GM21390 (cell line): ENCODE measurements at regions not wholly inside any gene's neighbourhood (a gene's known extent, or its start where the extent isn't known, plus 50 kb on each side); places are given as distances from the start of the nearest gene placed in this dataset.

Source experiments
- ATAC-seq: cut with Tn5 transposase; IDR thresholded peaks from one replicate; pipeline ENCODE4 v1.9.1; 2021; ENCODE audit not compliant: unreplicated experiment

DNA sequence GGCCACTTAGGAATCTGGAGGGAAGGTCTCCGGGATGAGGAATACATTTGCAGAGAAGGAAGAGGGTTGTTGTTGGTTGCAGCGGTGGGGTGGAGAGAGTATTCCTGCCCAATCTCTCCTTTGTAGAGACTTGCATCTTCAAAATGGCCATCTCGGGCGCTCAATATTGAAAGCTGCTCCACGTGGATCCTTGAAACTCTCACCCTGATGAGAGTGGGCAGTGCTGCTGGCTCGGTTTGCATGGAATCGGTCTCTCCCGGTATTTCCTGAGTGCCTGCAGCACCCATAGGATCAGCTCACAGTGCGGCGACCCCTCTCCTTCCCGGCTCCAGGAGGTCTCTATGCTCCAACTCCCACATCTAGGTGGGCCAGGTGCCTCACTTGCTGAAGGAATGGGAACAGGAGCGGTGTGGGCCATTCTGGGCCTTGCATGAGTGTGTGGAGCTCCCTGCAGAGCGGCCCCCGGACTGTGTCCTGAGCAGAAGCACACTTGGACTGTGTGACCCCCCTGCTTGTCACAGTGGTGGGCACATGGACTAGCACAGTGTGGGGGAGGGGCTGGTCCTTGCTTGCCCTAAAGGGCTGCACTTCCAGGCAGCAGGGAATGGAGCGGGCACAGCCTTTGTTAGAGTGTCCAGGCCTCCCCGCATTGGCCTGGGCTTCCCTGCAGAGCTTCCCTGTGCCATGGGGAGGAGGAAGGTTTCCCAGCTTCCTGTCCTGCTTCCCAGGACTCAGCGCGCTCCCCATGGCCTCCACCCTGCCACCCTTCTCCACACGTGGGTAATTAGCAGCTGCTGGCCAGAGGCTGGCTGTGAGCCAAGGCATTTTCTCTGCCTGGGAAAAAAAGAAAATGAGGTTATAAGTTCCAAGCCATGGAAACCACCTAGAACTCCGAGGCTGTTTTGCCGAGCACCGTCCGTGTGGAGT, 139.3 kb downstream of the IRF8 start:
- no peak for ATAC-seq

DNA sequence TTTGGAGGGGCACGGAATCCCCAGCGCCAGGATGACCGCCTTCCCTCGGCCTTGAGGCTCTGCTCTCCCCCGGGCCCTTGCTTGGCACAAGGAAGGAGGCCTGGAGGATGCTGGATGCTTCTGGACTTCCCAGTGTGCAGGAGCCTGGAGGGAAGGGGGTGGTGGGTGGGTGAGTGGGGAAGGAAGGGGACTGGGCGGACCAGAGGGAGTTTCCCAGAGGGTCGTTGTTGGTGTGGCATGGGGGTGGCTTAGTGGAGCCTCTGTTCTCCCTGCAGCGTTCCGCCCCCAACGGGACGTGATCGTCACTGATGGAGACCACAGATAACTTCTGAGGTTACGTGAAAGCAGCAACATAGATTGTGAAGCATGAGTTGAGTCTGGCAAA, 140.0 kb downstream of the IRF8 start:
- ATAC-seq: no peak

DNA sequence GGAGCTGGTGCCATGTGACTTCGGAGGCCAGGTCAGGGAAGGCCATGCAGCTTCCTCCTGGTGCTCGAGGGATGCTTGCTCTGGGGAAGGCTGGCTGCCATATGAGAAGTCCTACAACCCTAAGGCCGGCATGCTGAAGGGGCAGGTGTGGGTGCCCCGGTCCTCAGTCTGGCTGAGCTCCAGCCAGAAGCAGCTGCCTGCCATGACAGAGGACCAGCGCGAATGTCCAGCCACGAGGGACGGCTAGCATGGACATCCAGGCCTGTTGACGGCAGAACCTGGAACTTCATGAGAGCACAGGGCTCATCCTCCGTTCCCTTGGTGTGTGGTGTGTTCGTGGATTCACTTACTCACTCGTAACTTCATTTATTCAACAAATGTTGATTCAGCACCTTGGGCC, 140.6 kb downstream of the IRF8 start:
- no peak for ATAC-seq

DNA sequence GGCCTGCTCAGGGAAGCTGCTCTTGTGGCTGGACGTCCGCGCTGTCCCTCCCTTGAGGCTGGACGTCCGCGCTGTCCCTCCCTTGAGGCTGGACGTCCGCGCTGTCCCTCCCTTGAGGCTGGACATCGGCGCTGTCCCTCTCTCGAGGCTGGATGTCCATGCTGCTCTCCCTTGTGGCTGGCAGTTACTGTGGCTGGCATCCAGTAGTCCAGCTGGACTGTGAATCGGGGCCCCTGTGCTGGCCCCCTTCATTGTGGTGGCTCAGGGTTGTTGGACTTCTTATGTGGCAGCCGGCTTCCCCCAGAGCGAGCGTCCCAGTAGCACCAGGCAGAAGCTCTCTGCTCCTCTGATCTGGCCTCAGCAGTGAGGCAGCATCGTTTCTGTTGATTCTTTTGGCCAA, 141.5 kb downstream of the IRF8 start:
- ATAC-seq: no peak

DNA sequence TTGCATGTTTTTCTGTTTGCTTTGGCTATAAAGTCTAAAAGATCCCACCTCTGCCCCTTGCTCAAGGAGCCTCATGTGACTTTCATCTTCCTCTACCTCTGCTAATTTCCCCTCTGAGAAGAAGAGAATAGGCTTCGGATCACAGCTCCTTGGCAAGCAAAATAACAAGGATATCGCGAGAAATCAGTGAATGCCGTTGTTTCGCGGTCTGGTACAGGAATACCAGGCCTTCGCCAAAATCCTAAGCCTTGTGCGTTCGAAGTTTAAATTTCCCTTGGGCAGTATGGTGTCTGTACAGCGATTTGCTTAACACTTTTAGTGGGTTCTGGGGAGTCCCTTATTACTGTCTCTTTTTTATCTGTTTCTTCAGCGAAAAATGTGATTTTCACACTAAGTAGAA, 142.3 kb downstream of the IRF8 start:
- ATAC-seq: no peak

DNA sequence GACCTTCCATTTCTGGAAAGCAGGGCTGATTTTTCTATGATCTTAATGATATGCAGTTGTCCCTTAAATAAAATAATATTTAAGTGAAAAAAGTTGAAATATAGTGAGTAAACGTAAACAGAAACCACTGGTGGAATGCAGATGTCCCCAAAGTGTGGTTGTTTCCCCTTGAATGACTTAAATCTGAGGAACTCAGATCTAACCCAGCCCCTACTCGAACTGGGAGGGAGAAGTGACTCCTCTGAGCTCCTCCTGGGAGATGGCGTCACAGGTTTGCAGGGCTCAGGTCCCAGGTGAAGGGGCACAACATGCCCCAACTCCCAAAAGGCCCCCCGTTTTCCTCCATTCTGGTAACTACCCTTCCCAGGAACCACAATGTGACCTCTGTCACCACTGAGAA, 142.8 kb downstream of the IRF8 start:
- no peak for ATAC-seq

DNA sequence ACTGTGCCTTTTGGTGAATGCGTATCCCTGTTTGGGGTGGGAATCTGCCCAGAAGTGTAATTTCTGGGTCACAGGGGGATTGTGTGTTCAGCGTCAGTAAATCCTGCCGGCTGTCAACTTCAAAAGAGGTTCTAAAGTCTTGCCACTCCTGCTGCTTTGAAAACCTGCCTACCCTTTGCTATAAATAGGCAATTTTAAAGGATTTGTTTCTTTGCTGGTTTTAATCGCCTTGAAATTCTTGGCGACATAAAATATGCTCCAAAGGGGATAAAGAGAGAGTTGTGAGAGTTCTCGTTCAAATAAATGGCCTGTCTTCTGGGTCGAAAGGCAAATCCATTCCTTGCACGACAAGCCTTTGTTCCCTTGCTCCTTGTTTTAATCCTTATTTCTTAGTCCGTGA, 143.4 kb downstream of the IRF8 start:
- no peak for ATAC-seq

DNA sequence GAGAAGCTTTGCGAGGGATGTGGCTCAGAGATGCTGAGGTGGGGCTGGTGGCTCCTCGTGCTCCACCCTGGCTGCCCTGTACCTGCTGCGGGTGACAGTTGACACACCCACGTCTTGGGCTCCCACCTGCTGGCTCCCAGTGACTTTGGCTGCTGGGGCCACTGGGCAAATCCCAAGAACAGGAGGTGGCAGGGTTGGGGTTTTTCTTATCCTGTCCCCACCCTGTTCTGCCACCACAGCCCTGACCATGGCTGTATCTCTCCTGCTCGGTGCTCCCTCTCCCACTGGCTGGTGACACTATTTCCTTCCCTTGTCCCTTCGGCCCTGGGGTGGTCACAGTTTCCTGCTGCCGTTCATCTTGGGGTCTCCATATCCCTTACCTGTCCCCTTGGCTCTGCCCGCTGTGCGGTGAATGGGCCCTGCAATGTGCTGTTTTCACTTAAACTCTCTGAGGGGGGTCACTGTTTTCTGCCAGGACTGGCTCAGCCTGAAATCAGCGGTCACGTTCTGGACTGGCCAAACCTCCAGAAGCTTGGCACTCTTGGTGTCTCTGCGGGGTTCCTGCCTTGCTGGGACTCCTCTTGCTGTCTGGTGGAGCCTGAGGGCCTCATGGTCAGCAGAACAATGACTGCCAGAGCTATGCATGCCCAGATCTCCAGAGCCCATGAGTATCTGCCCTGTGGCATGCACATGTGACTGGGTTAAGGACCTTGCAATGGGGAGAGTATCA, 144.2 kb downstream of the IRF8 start:
- no peak for ATAC-seq

DNA sequence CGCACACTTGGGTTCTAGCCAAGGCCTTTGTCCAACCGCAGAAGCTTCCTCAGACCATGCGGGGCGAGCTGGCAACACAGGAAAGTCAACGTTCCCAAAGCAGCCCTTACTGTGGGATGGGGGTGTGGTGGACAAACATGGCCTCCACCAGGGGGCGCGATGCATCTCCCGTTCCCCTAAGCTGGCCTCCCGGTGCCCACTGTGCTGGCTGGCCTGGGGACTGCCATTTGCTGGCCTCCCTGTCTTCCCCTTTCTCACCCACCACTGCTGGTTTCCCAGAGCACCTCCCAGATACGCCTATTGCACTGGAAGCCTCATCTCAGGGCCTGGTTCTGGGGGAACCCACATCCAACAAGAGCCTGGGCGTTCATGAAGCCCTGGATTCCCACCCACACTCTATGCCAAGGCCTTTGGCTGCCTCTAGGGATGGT, 145.3 kb downstream of the IRF8 start:
- ATAC-seq: no peak

DNA sequence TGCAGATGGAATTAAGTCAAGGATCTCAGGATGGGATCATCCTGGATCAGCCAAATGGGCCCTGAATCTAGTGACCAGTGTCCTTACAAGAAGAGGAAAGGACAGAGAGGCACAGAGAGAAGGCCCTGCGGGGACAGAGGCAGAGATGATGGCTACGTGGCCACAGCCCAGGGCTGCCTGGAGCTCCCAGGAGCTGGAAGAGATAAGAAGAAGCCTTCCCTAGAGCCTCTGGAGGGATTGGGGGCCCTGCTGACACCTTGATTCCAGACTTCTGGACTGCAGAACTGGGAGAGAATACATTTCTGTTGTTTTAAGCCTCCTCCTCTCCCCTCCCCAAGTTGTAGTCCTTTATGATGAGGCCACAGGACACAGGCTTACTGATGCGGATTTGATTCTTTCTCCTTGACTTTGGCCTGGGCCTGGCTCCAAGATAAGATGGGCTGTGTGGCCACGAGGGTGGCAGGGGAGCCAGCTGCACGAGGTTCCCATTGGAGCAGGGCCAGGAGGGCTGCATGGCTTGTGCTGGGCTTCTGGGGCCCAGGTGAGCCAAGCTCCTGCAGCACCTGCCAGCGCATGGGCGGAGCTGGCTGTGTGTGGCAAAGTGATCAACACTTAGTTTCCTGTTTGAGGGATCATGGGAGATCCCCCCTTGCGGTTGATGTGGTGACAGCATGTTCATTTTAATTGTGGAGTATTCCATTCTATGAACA, 146.1 kb downstream of the IRF8 start:
- ATAC-seq: no peak

DNA sequence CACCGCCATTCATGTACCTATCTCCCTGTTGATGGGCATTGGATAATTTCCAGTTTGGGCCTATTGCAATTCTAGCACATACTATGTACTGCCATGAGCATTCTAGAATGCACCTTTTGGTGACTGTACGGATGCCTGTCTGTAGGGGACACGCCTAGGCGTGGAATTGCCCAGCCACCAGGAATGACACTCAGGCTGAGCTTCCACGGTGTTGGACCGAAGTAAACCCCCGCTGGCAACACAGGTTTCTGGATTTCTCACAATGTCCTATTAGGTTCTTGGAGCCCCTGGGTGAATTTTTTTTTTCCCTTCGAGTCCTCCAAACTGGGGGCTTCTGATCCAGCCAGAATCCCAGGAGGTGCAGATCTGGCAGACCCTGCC, 146.6 kb downstream of the IRF8 start:
- ATAC-seq: no peak

DNA sequence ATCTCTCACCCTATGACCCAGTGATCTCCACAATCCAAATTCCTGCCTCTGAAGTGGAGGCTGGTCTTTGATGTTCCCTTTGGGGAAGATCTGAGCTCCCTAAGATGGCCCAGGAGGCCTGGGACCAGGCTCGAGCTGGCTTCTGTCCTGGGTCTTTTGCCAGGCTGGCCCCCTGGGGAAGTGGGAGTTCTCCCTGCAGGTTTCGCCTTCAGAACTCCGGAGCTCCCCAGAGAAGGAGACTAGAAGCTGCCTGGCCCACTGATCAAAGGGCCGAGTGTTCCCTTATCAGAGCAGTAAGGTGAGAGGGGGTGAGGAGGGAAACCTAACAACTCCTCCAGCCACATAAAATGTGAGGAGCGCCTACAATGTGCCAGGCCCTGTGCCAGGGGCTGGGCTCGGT, 147.1 kb downstream of the IRF8 start:
- no peak for ATAC-seq

DNA sequence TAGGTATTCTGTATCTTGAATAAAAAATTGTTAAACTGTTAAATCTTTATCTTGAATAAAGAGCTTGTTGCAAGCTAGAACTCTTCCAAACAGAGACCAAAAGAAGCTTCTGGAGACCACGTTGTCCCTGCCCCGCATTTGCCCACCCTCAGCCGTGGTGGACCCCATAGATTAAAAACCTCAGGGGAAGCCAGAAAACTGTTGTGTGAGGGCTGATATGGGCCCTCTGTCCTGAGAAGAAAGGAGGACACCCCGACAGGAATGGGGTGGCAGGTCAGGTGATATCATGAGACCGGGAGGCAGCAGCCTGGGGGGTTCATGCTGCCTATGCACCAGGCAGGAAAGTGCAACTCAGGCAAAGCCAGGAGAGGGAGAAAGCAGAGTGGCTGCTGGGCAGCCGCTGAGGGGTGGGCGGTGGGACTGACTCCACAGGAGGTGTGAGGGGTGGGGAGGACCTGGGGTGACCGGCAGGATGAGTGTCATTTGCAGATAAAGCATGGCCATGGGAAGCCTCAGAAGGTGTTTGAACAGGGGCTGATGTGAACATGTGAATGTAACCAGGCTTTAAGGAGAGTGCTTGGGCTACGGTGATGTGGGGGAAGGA, 147.8 kb downstream of the IRF8 start:
- no peak for ATAC-seq

DNA sequence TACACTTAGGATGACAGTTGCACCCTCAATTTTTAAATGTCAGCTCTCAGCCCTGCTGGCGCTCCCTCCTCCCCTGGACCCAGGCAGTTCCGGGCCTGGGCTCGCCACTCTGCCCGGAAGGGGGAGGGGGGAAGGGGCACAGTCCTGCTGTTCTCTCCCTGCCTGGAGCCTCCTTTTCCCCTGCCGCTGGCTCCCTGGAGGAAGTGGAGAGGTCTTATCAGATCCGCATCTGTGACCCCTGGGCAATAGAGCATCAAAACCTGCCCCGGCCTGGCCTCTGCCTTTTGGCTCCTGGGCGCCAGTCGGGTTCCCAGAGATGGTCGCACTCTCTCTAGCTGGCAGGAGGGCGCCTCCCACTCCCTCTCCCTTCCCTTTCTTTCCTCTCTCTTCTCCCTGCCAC, 149.3 kb downstream of the IRF8 start:
- ATAC-seq: no peak

DNA sequence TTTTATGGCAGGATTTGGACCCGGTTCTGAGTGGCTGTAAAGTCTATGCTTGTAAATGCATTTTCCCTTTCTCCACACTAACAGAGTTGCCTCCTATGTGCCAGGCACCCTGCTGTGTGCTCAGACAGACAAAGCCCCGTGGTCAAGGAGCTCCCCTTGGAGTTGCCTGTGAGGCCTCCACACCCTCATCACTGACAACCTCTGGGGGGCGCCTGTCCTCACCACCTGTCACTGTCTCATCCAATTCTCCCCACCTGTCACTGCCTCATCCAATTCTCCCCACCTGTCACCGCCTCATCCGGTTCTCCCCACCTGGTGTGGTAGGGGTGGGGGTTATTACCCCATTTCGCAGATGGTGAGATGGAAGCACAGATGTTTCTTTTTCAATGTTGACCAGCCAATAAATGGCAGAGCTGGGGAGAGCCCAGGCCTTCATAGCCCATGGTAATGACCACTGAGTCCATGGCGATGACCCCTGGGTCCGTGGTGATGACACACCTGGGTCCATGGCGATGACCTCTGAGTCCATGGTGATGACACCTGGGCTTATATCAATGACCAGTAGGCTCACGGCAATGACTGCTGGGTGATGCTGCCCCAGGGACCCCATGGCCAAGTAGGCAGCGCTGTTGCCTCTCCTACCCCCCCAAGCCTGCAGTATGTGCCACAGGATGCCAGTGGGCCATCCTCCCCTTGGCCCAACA, 150.1 kb downstream of the IRF8 start:
- no peak for ATAC-seq

DNA sequence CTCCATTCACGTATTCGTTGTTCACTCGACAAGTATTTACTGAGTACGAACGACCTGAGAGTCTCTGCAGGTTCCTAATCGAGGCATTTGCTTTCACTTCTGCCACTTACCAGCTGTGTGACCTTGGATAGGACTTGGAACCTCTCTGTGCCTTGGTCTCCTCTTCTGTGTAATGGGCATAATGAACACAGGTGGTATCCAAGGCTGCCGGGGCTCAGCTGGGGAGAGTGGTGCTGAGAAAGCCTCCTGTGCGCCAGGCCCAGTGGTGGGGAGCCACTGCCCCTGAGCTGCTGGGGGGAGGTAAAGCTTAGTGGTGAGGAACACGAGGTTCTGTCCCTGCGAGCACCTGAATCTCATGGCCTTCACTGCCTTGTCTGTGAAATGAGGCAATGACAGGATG, 150.7 kb downstream of the IRF8 start:
- ATAC-seq: no peak

DNA sequence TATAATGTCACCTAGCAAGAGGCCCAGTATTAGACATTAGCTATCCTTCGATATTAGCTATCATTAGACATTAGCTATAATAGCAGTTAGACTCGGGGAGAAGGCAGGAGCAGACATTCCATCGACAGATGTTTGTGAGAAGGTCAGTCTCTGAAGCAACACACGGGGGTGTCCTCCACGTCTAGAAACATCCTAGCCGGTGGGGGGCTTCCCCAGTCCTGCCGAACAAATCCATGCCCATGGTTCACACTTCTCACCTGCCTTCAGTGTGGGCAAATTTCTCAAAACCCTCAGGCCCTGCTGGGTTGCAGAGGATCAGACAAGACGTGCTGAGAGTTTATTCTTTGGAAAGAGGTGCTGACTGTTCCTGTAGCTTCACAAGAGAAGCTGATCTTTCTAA, 151.1 kb downstream of the IRF8 start:
- ATAC-seq: no peak

DNA sequence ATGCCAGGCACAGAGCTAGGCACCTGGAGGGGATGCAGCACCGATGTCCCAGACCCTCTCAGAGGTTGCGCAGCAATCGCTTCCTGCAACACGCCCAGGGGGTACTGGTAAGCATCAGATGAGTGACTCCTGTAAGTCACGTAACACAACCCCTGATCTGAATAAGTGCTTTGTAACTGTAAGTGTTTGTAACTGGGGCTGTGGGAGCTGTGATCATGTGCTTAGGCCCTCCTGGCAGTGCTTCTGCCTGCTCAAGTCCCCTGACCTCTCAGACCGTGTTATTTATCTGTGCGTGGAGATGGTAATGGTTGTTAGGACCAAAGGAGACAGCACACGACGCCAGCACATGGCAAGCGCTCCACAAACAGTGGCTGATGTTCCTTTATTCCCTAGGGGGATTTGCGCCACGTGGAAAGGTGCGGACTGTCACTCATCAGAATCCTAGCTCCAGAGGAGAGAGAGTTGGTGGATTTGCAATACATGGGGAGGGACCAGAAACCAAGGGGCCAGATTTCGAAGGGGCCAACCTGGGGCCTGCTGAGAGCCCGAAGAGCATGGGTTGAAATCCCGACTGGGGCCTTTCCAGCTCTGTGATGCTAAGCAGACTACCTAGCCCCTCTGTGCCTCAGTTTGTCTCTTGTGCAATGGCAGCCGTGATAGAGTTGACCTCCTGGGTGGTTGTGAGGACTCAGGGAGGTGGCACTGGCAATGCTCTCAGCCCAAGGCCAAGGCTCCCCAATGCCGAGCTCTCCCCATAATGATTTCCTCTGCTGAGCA, 151.8 kb downstream of the IRF8 start:
- ATAC-seq: no peak

DNA sequence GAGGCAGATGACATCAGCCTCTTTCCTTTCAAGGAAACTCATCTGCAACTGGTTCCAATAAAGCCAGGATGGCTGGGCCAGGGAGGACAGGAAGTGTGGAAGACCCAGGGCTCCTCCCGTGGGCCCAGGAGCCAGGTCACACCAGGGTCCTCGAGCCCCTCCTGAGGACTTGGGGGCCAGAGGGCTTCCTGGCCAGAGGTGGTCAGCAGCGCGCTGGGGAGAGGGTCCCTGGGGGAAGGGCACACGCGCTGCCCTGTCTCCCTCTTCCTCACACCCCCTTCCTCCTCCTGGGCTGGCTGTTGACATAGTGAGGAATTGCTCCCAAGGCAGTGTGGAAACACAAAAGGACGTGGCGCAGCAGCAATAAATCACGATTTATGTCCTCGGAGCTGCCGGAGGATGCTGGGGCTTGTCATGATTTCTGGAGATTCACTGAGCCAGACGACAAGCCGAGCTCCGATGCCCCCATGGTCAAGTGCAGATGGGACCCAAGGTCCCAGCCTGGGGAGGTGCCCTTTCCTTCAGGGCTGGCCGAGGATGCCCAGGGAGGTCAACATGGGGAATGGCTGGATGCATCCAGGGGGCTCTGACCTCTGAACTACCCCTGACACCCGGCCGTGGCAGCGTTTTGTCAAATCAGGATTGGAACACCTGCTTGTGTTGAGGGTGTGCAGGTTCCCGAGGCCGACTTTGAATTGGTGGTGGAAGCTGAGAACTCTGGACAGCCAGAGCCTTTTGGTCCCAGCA, 152.6 kb downstream of the IRF8 start:
- no peak for ATAC-seq
